HG03175 (cell line): ENCODE measurements at regions not wholly inside any gene's neighbourhood (a gene's known extent, or its start where the extent isn't known, plus 50 kb on each side); places are given as distances from the start of the nearest gene placed in this dataset.
"Not testable (repeated sequence)": the region's sequence is repeated elsewhere in the genome, so short reads cannot be mapped to it uniquely, and the experiment has no call there.

Source experiments
- ATAC-seq: cut with Tn5 transposase; IDR thresholded peaks from one replicate; pipeline ENCODE4 v1.9.1; 2021; ENCODE audit warnings: mild to moderate bottlenecking, moderate library complexity; ENCODE audit not compliant: unreplicated experiment

DNA sequence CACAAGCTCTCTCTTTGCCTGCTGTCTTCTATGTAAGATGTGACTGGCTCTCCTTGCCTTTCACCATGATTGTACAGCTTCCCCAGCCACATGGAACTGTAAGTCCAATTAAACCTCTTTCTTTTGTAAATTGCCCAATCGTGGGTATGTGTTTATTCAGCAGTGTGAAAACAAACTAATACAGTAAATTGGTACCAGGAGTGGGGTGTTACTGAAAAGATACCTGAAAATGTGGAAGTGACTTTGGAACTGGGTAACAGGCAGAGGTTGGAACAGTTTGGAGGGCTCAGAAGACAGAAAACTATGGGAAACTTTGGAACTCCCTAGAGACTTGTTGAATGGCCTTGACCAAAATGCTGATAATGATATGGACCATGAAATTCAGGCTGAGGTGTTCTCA lies 214.3 kb upstream of the FSCB start:
- ATAC-seq: not testable (repeated sequence)

DNA sequence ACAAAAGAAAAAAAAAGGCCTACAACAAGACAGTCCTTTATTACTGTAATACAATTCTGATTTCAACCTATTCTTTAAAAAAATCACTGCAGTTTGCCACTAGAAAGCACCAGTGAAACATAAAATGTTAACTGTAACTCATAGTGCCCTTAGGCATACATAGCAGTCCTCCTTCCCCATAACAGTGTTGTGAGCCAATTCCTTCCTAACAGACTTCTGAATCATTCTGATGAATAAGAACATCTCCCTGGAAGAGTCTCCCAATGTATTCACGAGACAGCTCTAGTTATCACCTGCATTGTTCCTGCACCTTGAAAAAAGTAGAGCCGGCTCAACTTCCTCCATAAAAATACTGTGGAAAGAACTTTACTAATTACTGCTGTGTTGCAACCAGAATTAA lies 213.6 kb upstream of the FSCB start:
- no peak for ATAC-seq

DNA sequence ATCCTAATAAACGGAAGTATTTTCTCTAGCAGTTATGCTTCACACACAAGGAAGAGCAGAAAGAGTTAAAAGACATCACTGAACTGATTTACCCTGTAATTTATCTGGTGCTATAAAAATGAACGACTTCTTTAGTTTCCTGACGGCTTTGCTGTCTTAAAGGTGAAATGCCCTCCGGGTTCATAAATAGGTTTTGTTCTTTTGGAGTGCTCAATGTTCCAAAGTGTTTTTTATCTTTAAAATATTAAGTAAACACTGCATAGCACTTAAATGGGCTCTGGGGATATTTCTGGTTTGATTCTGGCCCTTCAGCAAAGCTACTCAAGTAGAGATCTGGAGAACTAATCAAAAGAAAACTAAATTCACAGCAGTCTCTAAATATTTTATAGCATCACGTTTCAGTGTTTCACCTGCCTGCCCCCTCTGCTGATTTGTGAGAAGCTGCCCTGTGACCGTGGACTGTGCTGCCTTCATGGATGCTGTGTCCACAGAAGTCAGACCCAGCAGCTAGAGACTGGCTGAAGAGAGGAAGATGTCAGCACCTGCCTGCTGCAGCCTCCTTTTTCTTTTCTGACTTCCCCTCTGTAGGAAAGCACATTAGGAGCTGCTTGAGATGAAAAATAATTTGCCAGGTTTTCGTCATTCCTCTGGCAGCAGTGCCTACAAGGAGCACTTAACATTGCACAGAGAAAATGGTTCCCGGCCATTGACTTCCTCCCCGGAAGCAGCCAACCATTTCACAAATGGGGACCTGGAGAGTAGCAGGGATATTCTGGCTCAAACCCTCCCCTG lies 205.1 kb upstream of the FSCB start:
- ATAC-seq: no peak

DNA sequence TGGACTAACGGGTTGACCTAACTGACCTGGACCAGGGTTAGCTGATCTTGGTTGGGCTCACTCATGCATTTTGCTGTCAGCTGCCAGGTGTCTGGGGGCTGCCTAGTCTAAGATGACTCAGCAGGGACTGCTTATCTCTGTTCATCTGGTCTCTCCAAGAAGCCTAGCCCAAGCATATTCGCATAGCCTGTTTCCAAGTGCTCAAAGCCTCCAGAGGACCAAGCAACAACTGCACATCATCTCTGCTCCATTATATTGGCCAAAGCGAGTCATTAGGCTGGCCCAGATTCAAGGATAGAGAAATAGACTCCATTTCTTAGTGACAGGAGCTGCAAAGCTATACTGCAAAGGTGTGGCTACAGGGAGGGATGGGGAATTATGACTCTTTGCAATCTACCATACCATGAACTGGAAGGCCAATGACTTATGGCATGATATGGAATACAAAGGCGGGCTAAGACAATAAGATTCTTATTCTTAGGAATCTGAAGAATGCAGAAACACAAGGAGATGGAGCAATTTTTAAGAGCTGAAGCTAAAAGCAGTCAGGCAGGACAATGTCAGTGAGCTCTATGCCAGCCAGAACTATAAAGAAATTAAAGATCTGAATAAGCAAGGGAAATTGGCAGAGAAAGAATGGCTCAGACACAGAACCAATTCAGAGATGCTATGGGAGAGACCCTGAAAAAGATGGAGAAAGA lies 194.6 kb upstream of the FSCB start:
- no peak for ATAC-seq

DNA sequence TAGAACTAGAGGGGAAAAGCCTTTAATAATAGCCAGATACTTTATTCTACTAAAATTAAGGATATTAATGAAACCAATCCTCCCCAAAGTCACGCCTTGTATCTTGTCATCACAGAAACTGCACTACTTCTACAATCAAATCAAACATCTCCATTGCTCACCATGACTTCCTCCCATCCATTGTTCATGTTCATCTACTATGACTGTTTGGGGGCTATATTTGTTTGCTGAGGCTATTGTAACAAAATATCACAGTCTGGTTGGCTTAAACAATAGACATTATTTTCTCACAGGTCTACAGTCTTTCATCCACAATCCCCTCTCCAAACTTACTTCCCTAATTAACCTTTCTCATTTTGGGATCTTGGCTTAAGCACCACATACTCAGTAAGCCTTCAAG lies 193.6 kb upstream of the FSCB start:
- ATAC-seq: no peak

DNA sequence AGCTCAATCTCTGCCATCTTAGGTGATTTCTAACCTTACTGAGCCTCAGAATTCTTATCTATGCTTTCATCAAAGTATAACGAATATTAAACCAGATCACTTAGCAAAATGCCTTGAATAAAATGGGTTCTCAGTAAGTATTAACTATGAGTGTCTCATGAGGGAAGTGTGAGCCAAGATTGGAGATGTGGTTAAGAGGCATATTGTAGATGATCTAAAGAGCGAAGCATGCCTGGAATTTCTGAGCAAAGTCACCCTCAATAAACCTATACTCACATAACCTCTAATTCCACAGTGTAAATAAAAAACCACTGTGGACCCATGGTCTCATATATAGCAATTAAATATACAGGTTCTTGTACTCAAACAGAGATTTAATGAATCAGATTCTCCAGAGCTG lies 193.1 kb upstream of the FSCB start:
- no peak for ATAC-seq

DNA sequence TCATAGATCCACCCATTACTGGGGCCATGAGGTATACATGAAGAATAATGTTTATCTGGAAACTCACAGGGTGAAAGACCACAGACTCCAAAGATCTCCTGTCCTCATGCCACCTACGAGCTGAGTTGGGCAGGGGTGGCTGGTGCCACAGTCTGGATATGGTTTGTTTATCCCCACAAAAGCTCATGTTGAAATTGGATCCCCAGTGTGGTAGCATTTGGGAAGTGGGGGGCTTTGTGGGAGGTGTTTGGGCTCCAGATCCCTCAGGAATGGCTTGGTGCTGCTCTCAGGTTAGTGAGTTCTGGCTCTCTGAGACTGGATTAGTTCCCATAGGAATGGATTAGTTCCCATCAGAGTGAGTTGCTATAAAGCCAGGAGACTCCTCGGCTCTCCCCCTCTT lies 192.3 kb upstream of the FSCB start:
- no peak for ATAC-seq

DNA sequence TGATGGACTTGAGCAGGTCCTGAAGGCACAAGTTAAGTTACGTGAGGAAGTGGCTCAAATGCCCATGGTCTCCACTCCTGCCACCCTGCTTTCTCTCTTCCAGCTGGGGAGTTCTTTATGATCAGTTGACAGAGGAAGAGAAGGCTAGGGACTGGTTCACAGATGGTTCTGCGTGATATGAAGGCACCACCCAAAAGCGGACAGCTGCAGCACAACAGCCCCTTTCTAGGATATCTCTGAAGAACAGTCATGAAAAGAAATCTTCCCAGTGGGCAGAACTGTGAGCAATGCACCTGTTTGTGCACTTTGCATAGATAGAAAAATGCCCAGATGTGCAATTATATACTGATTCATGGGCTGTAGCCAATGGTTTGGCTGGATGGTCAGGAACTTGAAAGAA lies 162.4 kb upstream of the FSCB start:
- no peak for ATAC-seq

DNA sequence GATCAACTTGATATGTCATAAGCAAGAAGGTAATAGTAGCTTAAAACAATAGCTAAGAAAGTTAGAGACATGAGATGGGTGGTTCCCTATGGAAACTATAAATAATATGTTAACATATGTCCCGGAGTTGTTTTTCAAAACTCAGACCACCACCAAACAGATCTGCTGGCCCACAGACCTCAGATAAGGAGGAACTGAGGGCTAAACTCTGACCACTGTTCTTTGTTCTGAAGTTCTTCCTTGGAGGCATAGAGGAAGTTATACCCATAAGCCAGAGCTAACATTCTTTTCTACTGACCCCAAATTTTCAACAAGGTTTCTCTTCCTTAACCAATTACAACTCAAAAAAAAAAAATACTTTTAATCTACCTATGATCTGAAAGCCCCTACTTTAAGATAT lies 156.1 kb upstream of the FSCB start:
- ATAC-seq: no peak

DNA sequence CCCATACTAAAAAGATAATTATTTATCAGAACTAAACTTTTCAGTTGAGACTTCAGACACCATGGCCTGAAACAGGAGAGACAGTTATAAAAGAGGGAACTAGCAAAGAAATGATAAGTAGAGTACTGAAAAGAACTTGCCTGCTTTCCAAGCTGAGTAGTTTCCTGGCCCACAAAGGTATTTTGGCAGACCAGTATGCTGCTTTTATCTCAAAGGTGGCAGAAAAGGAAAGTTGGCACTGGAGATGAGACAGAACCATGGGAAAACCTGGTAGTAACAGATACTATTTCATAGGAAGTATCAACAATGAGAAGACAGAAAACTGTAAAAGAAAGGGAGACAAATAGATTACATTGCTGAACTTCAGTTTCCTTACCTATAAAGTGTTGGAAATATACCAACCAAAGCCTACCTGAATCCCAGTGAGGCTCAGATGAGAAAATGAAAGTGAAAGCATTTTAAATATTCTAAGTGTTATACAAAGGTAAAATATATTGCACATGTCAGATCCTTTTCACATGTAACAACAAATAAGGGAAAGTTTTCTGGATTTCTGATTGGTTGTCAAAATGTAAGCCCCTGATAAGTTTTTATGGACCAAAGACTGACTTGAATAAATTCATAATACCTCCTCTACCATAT lies 155.3 kb upstream of the FSCB start:
- ATAC-seq: no peak

DNA sequence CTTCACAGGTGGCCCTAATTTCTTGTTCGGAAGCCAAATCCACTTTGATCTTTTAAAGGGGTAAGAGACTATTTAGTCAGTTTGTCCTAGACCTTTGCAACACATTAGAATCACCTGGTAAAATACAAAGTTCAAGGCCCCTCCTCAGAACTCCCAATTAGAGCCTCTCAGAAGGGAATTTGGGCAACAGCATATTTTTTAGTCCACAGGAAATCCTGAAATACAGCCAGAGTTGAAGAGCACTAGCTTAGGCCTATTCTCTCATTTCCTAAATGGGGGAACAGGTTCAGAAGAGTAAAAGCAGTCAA lies 151.3 kb upstream of the FSCB start:
- no peak for ATAC-seq

DNA sequence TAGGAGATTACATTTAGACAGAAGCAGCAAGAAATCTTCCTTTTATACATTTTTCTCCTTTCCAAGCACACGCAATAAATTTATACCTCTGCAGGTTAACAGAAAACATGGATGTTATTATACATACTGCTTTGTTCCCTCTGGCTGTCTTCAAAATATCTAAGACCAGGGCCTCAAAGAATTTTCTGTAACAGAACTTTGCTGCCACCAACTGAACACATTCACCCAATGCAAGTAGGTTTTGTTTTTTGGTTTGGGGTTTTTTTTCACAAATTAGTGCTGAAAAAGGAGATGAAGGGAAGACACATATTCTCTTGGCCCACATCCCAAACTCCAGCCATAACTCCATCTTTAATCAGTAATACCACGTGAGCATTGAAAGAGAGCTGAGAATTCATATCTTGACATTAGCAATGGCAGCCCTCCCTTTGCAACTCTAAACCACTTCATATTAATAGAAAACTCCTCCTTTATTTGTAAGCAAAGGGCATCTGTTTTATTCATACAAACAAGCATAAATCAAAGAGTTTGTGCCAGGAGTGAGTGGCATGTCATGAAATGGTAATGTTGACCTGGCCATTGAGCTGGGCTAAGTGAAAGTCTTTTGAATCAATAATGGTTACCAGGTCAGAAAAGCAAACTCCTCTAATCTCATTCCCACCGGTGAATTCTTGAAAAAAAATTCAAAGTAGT lies 150.8 kb upstream of the FSCB start:
- no peak for ATAC-seq

DNA sequence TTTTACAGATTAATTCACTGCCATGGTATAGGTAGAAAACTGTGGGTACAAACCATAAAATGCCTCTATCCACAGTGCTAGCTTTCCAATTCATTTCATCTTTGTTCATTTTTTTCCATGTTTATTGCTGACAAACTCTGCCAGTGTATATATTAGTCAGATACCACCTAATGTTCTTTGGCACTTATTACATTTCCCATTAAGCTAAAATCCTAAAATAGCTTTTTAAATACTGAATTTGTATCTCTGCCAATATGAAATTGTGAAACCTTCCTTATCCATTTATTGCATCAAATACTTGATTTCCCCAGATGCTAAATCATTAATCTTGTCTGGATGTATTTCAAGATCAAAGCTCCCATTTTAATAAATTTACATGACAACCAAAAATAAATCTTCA lies 150.1 kb upstream of the FSCB start:
- no peak for ATAC-seq

DNA sequence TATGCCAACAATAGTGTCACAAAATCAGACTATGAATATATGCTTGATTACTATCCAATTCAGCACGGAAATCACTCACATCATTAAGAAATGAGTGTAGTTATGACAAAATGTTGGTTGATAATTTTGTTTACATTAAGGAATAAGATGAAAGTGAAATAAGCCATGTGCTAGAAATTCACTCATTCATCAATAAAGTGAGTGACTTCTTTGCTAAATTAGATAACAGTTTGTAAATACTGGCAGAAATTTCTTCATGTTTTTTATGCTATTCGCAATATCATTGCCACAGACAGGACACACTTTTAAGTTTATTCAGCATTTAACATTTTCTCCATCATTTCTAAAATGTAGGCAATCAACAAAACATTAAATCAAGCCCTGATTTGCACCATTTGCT lies 147.5 kb upstream of the FSCB start:
- no peak for ATAC-seq

DNA sequence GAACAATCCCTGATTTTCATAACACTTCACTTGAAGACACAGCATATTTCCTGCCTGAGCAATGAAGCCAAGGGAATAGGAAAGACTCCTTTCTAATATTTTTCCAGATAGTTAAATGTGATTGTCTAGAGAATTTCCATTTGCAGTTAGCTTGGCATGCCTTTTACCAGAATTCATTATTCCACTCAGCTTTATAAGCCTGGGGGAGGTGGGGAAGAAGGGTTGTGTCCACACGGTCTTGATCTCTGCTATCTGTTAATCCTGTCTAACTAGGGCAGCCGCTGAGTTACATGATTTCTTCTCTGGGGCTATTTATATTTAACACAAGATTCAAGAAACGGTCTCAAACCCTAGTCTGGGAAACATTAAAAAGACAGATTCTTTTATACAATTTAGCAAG lies 146.6 kb upstream of the FSCB start:
- ATAC-seq: no peak

DNA sequence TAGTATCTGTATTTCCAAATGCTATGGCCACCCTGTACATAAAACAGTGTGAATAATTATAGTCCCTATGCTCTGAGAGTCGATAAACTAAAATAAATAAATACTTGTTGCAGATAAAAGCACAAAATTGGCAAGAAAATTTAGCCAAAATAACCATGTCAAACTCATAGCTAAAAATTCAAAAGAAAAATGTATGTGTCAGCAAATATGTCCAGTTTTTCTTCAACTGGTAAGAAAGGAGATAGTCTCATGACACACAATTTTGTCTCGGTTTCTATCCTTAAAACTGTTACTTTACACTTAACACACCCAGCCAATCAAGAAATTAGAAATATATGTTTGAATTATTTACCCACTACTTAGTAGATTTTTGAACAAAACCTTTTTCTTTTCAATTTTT lies 145.6 kb upstream of the FSCB start:
- ATAC-seq: no peak

DNA sequence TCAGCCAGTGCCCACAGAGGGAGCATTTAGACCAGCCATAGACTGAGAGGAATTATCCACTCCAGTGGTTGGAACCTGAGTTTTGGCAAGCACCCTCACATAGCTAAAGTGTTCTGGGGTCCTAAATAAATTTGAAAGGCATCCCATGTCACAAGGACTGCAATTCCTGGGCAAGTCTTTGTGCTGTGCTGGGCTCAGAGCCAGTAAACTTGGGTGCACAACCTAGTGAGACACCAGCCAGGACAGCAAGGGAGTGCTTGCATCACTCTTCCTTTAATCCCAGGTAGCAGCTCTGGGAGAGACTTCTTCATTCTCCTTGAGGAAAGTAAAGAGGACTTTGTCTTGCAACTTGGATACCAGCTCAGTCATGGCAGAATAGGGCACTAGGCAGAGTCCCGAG lies 142.0 kb upstream of the FSCB start:
- ATAC-seq: no peak

DNA sequence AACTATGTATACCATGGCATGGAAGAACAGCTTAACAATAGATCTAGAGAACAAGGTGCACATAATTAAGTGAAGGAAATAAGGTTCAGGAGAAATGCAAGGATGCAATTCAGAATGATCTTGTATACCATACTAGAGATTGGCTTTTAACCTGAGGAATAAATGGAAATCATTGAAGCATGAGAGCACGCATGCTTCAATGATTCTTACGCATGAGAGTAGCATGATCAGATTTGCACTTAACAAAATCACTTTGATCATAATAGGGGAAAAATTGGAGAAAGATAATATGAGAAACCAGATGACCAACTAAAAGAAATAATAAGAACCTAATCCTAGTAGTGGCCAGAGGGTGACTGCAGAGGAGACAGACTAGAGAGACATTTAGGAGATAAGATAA lies 133.3 kb upstream of the FSCB start:
- ATAC-seq: no peak

DNA sequence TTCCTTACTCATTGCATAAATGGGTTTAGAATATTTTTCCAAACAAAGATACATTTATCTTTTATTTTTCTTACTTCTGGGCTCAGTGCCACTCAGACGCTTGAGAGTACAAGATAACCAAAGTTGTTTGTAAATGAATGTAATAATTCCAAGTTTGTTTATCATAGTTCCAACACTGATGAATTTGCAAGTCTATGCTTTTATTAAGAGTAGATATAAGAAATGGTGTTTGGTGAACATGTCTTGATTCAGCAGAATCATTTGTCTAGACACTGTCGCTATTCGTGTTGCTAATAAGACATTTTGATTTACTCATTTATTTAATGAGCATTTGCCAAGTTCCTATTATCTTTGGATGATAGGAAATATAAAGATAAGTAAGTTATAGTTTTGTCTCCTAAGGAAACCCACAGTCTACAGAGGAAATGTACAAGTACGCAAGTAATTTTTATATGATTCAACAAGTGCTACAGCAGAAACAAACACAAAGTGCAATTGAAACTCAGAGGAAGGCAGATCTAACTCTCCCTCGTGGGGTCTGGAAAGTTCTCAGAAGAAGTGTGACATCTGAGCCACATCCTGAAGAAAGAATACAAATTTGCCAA lies 132.8 kb upstream of the FSCB start:
- no peak for ATAC-seq

DNA sequence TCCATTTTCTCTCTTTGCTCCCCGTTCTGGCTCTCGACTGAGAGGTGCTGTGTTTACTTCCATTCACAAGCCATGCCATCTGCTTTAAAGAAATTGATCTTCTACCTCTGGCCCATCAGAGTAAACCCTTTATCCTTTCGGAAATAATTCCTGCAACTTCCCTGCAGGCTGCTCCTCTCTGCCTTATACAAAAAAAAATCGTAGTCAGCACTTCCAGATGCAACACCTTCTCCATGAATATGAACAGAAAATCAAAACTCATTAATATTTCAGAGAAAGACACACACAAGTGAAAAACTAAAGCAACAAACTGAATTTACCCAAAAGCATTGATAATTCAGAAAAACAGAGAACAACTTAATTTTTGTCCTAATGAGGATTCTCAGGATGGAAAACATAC lies 127.6 kb upstream of the FSCB start:
- no peak for ATAC-seq

DNA sequence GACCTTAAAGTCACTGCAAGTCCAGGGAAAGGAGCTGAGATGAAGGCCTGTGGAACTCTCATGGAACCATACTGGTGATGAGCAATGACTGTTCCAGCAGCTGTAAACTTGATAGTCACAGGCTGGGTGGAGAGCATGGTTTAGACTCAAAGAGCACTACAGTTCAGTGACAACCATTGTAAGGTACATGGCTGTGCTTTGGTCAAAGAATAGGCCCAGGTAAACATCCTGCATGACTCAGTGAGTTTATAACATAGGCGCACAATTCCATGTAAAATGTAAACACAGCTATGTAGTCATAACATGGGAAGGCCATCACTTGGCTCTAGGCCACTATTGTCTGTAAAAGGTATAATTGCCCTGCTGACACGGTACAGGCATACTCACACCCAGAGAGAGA lies 119.3 kb upstream of the FSCB start:
- ATAC-seq: no peak
